Naive thymus-derived CD4-positive, alpha-beta T cell (primary cell): ENCODE measurements at regions not wholly inside any gene's neighbourhood (a gene's known extent, or its start where the extent isn't known, plus 50 kb on each side); places are given as distances from the start of the nearest gene placed in this dataset.

Experiments
- ATAC-seq: fragments of 150-1000 bp; cut with Tn5 transposase; 2 replicates; pipeline ENCODE4 v1.10.0; 2021; ENCODE audit warnings: mild to moderate bottlenecking, moderate library complexity
- CTCF ChIA-PET: fragments of 350-600 bp; sonication (Branson Sonifier 250); formaldehyde crosslinking; loops from one replicate; lab custom pipeline; 2021; ENCODE audit warnings: antibody characterized with exemption; lab: Charles Lee
- POLR2A ChIA-PET: fragments of 350-600 bp; sonication (Branson Sonifier 250); formaldehyde crosslinking; loops from one replicate; lab custom pipeline; 2021; ENCODE audit warnings: antibody characterized with exemption, inconsistent platforms; lab: Charles Lee
- DNase-seq, 9 donors: peaks; one replicate each; pipeline versions ENCODE4 v3.0.0 to v3.0.0-alpha.2; 2020 to 2022; ENCODE audit warnings: mixed read lengths in 1 of 9
- H3K27ac ChIP-seq: one replicate; pipeline ENCODE4 v1.7.0; 2013; ENCODE audit warnings: mild to moderate bottlenecking, low read depth, low read length, moderate library complexity
- H3K27me3 ChIP-seq, 2 donors: one replicate each; pipeline ENCODE4 v1.7.0; 2013; ENCODE audit warnings: low read length in 2 of 2, mild to moderate bottlenecking in 2 of 2, moderate library complexity in 2 of 2; ENCODE audit not compliant: control insufficient read depth in 2 of 2, insufficient read depth in 2 of 2
- H3K36me3 ChIP-seq, 3 experiments: 1 replicate in 2 of 3; 2 replicates in 1 of 3; pipeline ENCODE4 v1.7.0; 2013; ENCODE audit warnings: low read length in 3 of 3, mild to moderate bottlenecking in 3 of 3, moderate library complexity in 1 of 3; ENCODE audit not compliant: insufficient read depth in 3 of 3, control insufficient read depth in 2 of 3
- H3K4me1 ChIP-seq, 2 donors: one replicate each; pipeline ENCODE4 v1.7.0; 2013; ENCODE audit warnings: low read length in 2 of 2, mild to moderate bottlenecking in 2 of 2, moderate library complexity in 1 of 2; ENCODE audit not compliant: control insufficient read depth in 2 of 2, insufficient read depth in 2 of 2
- H3K4me3 ChIP-seq: 2 replicates; pipeline ENCODE4 v1.7.0; 2013; ENCODE audit warnings: mild to moderate bottlenecking, low read length
- H3K9me3 ChIP-seq, 3 experiments: 1 replicate in 2 of 3; 2 replicates in 1 of 3; pipeline ENCODE4 v1.7.0; 2013; ENCODE audit warnings: low read length in 3 of 3; ENCODE audit not compliant: control insufficient read depth in 2 of 3
- H3K27ac Mint-ChIP-seq, 9 donors: one replicate each; pipeline ENCODE4 v1.8.0; 2020 to 2022; ENCODE audit warnings: mixed read lengths in 9 of 9, mild to moderate bottlenecking in 8 of 9, moderate library complexity in 5 of 9, inconsistent platforms in 2 of 9
- H3K27me3 Mint-ChIP-seq, 5 donors: one replicate each; pipeline ENCODE4 v1.8.0; 2021 to 2022; ENCODE audit warnings: mixed read lengths in 5 of 5, mild to moderate bottlenecking in 1 of 5
- H3K36me3 Mint-ChIP-seq, 5 donors: one replicate each; pipeline ENCODE4 v1.8.0; 2020 to 2022; ENCODE audit warnings: mixed read lengths in 5 of 5, mild to moderate bottlenecking in 3 of 5, inconsistent platforms in 1 of 5
- H3K4me1 Mint-ChIP-seq, 7 donors: one replicate each; pipeline ENCODE4 v1.8.0; 2020 to 2022; ENCODE audit warnings: mixed read lengths in 7 of 7, mild to moderate bottlenecking in 3 of 7, inconsistent platforms in 1 of 7
- H3K4me3 Mint-ChIP-seq, 10 donors: one replicate each; pipeline ENCODE4 v1.8.0; 2020 to 2022; ENCODE audit warnings: mild to moderate bottlenecking in 10 of 10, mixed read lengths in 10 of 10, moderate library complexity in 6 of 10, inconsistent platforms in 2 of 10
- H3K9me3 Mint-ChIP-seq, 11 donors: one replicate each; pipeline ENCODE4 v1.8.0; 2020 to 2022; ENCODE audit warnings: mixed read lengths in 11 of 11, mild to moderate bottlenecking in 4 of 11, inconsistent platforms in 1 of 11, moderate library complexity in 1 of 11
- intact Hi-C, 2 donors: fragments of 100-400 bp; cut with micrococcal nuclease; formaldehyde crosslinking; loops; one replicate each; pipeline ENCODE4 v1.15.1; 2023

GRCh38 chr14:42140831-42141279 is 534.2 kb downstream of the LRFN5 start:
- Histone ChIP-seq H3K27me3 (no peaks in the 10 kb centered on the region), H3K4me1 (no peaks in the 10 kb centered on the region), H3K9me3 (no peaks in the 10 kb centered on the region), H3K36me3 (no peaks in the 10 kb centered on the region), H3K4me3 (no peak overlapping the region), H3K27ac (no peak overlapping the region)
- H3K9me3 Mint-ChIP-seq: peaks cover 0 to 9% (median 0%) of the 10 kb centered on the region in 11 donors
- intact Hi-C loops: no loop called here
- DNase-seq: no peak
- POLR2A ChIA-PET: no interaction called here
- no peak overlapping the region for H3K27ac Mint-ChIP-seq
- CTCF ChIA-PET: no interaction called here
- H3K4me1 Mint-ChIP-seq: no peaks in the 10 kb centered on the region
- no peaks in the 10 kb centered on the region for H3K36me3 Mint-ChIP-seq
- H3K27me3 Mint-ChIP-seq: no peaks in the 10 kb centered on the region
- no peak overlapping the region for H3K4me3 Mint-ChIP-seq
- no peak for ATAC-seq

- ATAC-seq: no peak
- CTCF ChIA-PET: no interaction called here
- H3K9me3 Mint-ChIP-seq: peaks cover 0 to 5% (median 1%) of the 10 kb centered on the region in 11 donors
- Histone ChIP-seq H3K9me3 (no peaks in the 10 kb centered on the region), H3K27ac (no peak overlapping the region), H3K27me3 (no peaks in the 10 kb centered on the region), H3K36me3 (no peaks in the 10 kb centered on the region), H3K4me3 (no peak overlapping the region), H3K4me1 (no peaks in the 10 kb centered on the region)
- intact Hi-C loops: no loop called here
- no peak overlapping the region for H3K27ac Mint-ChIP-seq
- H3K4me1 Mint-ChIP-seq: no peaks in the 10 kb centered on the region
- H3K4me3 Mint-ChIP-seq: no peak overlapping the region
- H3K27me3 Mint-ChIP-seq: no peaks in the 10 kb centered on the region
- POLR2A ChIA-PET: no interaction called here
- no peak for DNase-seq
- no peaks in the 10 kb centered on the region for H3K36me3 Mint-ChIP-seq
These were observed 533.3 kb downstream of the LRFN5 start for GRCh38 chr14:42140001-42140400.

GRCh38 chr14:42138406-42138805 is 531.7 kb downstream of the LRFN5 start:
- H3K9me3 ChIP-seq: no peaks in the 10 kb centered on the region
- H3K27ac Mint-ChIP-seq: no peak overlapping the region
- no peak overlapping the region for H3K4me3 ChIP-seq
- no peaks in the 10 kb centered on the region for H3K27me3 Mint-ChIP-seq
- ATAC-seq (no peak), DNase-seq (no peak)
- H3K4me1 Mint-ChIP-seq: no peaks in the 10 kb centered on the region
- H3K36me3 ChIP-seq: no peaks in the 10 kb centered on the region
- CTCF ChIA-PET: no interaction called here
- H3K4me3 Mint-ChIP-seq: no peak overlapping the region
- no peaks in the 10 kb centered on the region for H3K36me3 Mint-ChIP-seq
- POLR2A ChIA-PET: no interaction called here
- intact Hi-C loops: no loop called here
- no peaks in the 10 kb centered on the region for H3K4me1 ChIP-seq
- H3K27me3 ChIP-seq: no peaks in the 10 kb centered on the region
- no peak overlapping the region for H3K27ac ChIP-seq
- peaks cover 0 to 5% (median 2%) of the 10 kb centered on the region in 11 donors for H3K9me3 Mint-ChIP-seq

- Histone ChIP-seq H3K4me1 (no peaks in the 10 kb centered on the region), H3K27me3 (no peaks in the 10 kb centered on the region), H3K9me3 (no peaks in the 10 kb centered on the region), H3K4me3 (no peak overlapping the region), H3K27ac (no peak overlapping the region), H3K36me3 (no peaks in the 10 kb centered on the region)
- Mint-ChIP-seq H3K4me3 (no peak overlapping the region), H3K9me3 (peaks cover 0 to 14% (median 4%) of the 10 kb centered on the region in 11 donors), H3K4me1 (no peaks in the 10 kb centered on the region), H3K27ac (no peak overlapping the region), H3K36me3 (no peaks in the 10 kb centered on the region), H3K27me3 (no peaks in the 10 kb centered on the region)
- DNase-seq (no peak), ATAC-seq (no peak)
- intact Hi-C loops: no loop called here
- ChIA-PET POLR2A (no interaction called here), CTCF (no interaction called here)
These were observed 524.1 kb downstream of the LRFN5 start for GRCh38 chr14:42130815-42131214.

- Mint-ChIP-seq H3K9me3 (peaks cover 0 to 16% (median 6%) of the 10 kb centered on the region in 11 donors), H3K36me3 (no peaks in the 10 kb centered on the region), H3K4me1 (no peaks in the 10 kb centered on the region), H3K27me3 (no peaks in the 10 kb centered on the region), H3K4me3 (no peak overlapping the region), H3K27ac (no peak overlapping the region)
- DNase-seq (no peak), ATAC-seq (no peak)
- CTCF ChIA-PET: no interaction called here
- intact Hi-C loops: no loop called here
- no peaks in the 10 kb centered on the region for H3K9me3 ChIP-seq
- POLR2A ChIA-PET: no interaction called here
- H3K27ac ChIP-seq: no peak overlapping the region
- no peaks in the 10 kb centered on the region for H3K27me3 ChIP-seq
- H3K4me3 ChIP-seq: no peak overlapping the region
- no peaks in the 10 kb centered on the region for H3K4me1 ChIP-seq
- H3K36me3 ChIP-seq: no peaks in the 10 kb centered on the region
These were observed 516.9 kb downstream of the LRFN5 start for GRCh38 chr14:42123526-42123925.

- H3K36me3 Mint-ChIP-seq: peaks cover 0 to 7% (median 0%) of the 10 kb centered on the region in 5 donors
- DNase-seq (no peak), ATAC-seq (no peak)
- H3K4me1 Mint-ChIP-seq: no peaks in the 10 kb centered on the region
- intact Hi-C loops: no loop called here
- ChIA-PET CTCF (no interaction called here), POLR2A (no interaction called here)
- H3K9me3 ChIP-seq: peaks cover 0 to 12% (median 3%) of the 10 kb centered on the region in 3 experiments
- H3K4me1 ChIP-seq: no peaks in the 10 kb centered on the region
- H3K27ac ChIP-seq: no peak overlapping the region
- H3K4me3 Mint-ChIP-seq: no peak overlapping the region
- H3K27ac Mint-ChIP-seq: no peak overlapping the region
- H3K36me3 ChIP-seq: no peaks in the 10 kb centered on the region
- H3K9me3 Mint-ChIP-seq: peaks cover 3 to 36% (median 15%) of the 10 kb centered on the region in 11 donors
- no peaks in the 10 kb centered on the region for H3K27me3 ChIP-seq
- H3K27me3 Mint-ChIP-seq: no peaks in the 10 kb centered on the region
- no peak overlapping the region for H3K4me3 ChIP-seq
These were observed 506.8 kb downstream of the LRFN5 start for GRCh38 chr14:42113358-42114069.

- Histone ChIP-seq H3K36me3 (no peaks in the 10 kb centered on the region), H3K27ac (no peak overlapping the region), H3K4me1 (no peaks in the 10 kb centered on the region), H3K9me3 (peaks cover 0 to 12% (median 3%) of the 10 kb centered on the region in 3 experiments), H3K4me3 (no peak overlapping the region), H3K27me3 (no peaks in the 10 kb centered on the region)
- ATAC-seq: no peak
- H3K36me3 Mint-ChIP-seq: peaks cover 0 to 7% (median 0%) of the 10 kb centered on the region in 5 donors
- H3K4me1 Mint-ChIP-seq: no peaks in the 10 kb centered on the region
- intact Hi-C loops: no loop called here
- H3K27me3 Mint-ChIP-seq: no peaks in the 10 kb centered on the region
- H3K4me3 Mint-ChIP-seq: no peak overlapping the region
- H3K27ac Mint-ChIP-seq: no peak overlapping the region
- ChIA-PET POLR2A (no interaction called here), CTCF (no interaction called here)
- H3K9me3 Mint-ChIP-seq: peaks cover 3 to 44% (median 19%) of the 10 kb centered on the region in 11 donors
- no peak for DNase-seq
These were observed 505.4 kb downstream of the LRFN5 start for GRCh38 chr14:42112108-42112507.
